ENCODE measurements at regions not wholly inside any gene's neighbourhood (a gene's known extent, or its start where the extent isn't known, plus 50 kb on each side); places are given as distances from the start of the nearest gene placed in this dataset.

- ChIA-PET POLR2A (no interaction called here), CTCF (no interaction called here), RAD21 (ENCODE audit: low non-redundant PET in 1 of 2, low total read pairs in 2 of 2, uncharacterized antibody in 2 of 2, unreplicated experiment in 2 of 2) (no interaction called here)
- no peaks in the 10 kb centered on the region for H3K27me3 ChIP-seq (ENCODE audit: insufficient read depth, low read length)
- no peak overlapping the region for H3K4me3 ChIP-seq (replicated peaks in 1 of 2; ENCODE audit: low read depth in 1 of 2, low read length in 2 of 2)
- DNase-seq (ENCODE audit: low read depth, low spot score), result no peak
- H2AFZ ChIP-seq (ENCODE audit: low read depth, low read length, poor library complexity, severe bottlenecking), result no peak overlapping the region
- BruUV-seq (replicated peaks), result no TSS peak
- H3K9ac ChIP-seq (ENCODE audit: low read length), result no peak overlapping the region
- no peaks in the 10 kb centered on the region for H3K36me3 ChIP-seq (ENCODE audit: control insufficient read depth in 1 of 2, insufficient read depth in 2 of 2, low read length in 2 of 2)
- no peak for ATAC-seq
- no peaks in the 10 kb centered on the region for H3K9me2 ChIP-seq (ENCODE audit: insufficient read depth)
- TF ChIP-seq ZNF274 (IDR thresholded peaks at IDR 0.05; ENCODE audit: low read depth, low read length) (no peak), EGR1 (IDR thresholded peaks at IDR 0.05; ENCODE audit: low read depth) (no peak), RAD21 (IDR thresholded peaks at IDR 0.05; ENCODE audit: low read depth) (no peak), JUND (IDR thresholded peaks at IDR 0.05) (no peak), ZFX (IDR thresholded peaks at IDR 0.05) (no peak), YY1 (IDR thresholded peaks at IDR 0.05; ENCODE audit: extremely low read depth, insufficient replicate concordance, low read depth, low read length) (no peak), POLR2AphosphoS5 (IDR thresholded peaks at IDR 0.05; ENCODE audit: low read depth, low read length) (no peak)
- TF ChIP-seq, protein P1, sequence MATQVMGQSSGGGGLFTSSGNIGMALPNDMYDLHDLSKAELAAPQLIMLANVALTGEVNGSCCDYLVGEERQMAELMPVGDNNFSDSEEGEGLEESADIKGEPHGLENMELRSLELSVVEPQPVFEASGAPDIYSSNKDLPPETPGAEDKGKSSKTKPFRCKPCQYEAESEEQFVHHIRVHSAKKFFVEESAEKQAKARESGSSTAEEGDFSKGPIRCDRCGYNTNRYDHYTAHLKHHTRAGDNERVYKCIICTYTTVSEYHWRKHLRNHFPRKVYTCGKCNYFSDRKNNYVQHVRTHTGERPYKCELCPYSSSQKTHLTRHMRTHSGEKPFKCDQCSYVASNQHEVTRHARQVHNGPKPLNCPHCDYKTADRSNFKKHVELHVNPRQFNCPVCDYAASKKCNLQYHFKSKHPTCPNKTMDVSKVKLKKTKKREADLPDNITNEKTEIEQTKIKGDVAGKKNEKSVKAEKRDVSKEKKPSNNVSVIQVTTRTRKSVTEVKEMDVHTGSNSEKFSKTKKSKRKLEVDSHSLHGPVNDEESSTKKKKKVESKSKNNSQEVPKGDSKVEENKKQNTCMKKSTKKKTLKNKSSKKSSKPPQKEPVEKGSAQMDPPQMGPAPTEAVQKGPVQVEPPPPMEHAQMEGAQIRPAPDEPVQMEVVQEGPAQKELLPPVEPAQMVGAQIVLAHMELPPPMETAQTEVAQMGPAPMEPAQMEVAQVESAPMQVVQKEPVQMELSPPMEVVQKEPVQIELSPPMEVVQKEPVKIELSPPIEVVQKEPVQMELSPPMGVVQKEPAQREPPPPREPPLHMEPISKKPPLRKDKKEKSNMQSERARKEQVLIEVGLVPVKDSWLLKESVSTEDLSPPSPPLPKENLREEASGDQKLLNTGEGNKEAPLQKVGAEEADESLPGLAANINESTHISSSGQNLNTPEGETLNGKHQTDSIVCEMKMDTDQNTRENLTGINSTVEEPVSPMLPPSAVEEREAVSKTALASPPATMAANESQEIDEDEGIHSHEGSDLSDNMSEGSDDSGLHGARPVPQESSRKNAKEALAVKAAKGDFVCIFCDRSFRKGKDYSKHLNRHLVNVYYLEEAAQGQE (IDR thresholded peaks at IDR 0.05; ENCODE audit: low read depth), result no peak
- TF ChIP-seq, protein P2, sequence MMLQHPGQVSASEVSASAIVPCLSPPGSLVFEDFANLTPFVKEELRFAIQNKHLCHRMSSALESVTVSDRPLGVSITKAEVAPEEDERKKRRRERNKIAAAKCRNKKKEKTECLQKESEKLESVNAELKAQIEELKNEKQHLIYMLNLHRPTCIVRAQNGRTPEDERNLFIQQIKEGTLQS (IDR thresholded peaks at IDR 0.05), result no peak
- H3K4me1 ChIP-seq (ENCODE audit: control insufficient read depth in 1 of 2, insufficient read depth in 2 of 2, low read length in 2 of 2), result no peaks in the 10 kb centered on the region
- H3K9me3 ChIP-seq (ENCODE audit: control insufficient read depth in 1 of 2, insufficient read depth in 1 of 2, low read depth in 1 of 2, low read length in 2 of 2), result no peaks in the 10 kb centered on the region
- no peak overlapping the region for H3K4me2 ChIP-seq (ENCODE audit: low read length)
- no peaks in the 10 kb centered on the region for H4K20me1 ChIP-seq (ENCODE audit: insufficient read depth)
- intact Hi-C loops (cut with micrococcal nuclease), result no loop called here
- no peaks in the 10 kb centered on the region for H3K79me2 ChIP-seq (ENCODE audit: insufficient read depth, low read length)
- no peak overlapping the region for H3K27ac ChIP-seq (ENCODE audit: low read depth, low read length)
Observed at GRCh38 chr7:11235491-11235890, 261.8 kb downstream of the PHF14 start.

Measured in HCT116 (cell line).